Activated gamma-delta T cell treated with anti-CD3 and anti-CD28 coated beads, Interleukin-2, amount 50 U/mL, for 16 hours (primary cell): ENCODE measurements at regions not wholly inside any gene's neighbourhood (a gene's known extent, or its start where the extent isn't known, plus 50 kb on each side); places are given as distances from the start of the nearest gene placed in this dataset.

Experiments used
- DNase-seq: peaks from one replicate; pipeline ENCODE4 v3.0.0-alpha.2; 2020; ENCODE audit warnings: low read depth

GRCh38 chr14:98945611-98946570 lies 326.1 kb downstream of the BCL11B start:
- no peak for DNase-seq

- DNase-seq = no peak
These were observed 325.1 kb downstream of the BCL11B start for GRCh38 chr14:98946940-98947339.

DNA sequence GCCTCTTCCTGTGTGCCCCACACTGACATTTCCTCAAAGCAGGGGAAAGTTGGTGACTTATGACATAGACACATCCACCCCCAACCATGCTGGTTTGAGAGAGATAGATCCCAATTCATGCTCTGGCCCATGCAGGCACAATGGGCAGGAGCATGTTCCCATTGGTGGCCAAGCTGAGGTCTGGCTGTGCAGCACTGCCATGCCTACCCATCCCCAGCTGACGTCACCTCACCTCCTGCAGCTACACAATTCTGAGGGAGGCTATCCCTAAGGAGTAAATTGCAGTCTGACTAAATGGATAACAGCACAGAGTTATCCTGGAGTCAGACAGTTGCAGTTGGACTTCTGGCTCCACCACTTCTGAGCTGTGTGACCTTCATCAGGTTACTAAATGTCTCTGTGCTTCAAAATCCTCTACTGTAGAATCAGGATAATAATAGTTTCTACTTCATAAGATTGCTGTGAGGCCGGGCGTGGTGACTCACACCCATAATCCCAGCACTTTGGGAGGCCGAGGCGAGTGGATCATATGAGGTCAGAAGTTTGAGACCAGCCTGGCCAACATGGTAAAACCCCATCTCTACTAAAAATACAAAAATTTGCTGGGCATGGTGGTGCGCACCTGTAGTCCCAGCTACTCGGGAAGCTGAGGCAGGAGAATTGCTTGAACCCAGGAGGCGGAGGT lies 323.9 kb downstream of the BCL11B start:
- no peak for DNase-seq

- no peak for DNase-seq
These were observed 322.9 kb downstream of the BCL11B start for GRCh38 chr14:98949051-98949450.

DNA sequence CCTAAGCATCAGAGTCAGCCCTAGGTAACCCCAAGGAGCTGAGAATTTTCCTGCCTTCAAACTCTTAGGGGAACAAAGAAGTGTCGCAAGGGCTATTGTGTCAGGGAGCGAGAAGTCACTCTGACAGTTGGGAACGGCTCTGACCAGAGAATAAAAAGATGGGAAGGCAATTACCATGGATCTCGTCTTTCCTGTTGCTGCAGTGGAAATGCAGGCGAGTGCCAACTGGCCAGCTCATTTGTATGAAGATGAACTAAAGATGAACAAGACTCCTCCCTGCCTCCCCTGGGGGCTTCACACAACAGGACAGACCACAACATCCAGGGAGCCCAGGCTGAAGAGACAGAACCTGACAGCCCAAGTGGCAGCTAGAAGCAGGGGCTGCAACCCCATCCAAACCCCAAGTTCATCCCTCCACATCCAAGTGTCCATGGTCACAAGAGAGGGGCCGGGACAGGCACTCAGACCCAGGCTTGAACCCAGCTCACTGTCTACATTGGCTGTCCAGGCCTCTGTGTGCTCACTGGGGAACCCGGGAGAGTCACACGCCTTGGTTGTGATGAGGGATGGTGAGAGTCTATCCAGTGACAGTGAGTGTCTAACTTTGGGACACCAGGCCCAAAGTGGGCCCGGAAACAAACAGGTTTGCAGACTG lies 322.4 kb downstream of the BCL11B start:
- no peak for DNase-seq

DNA sequence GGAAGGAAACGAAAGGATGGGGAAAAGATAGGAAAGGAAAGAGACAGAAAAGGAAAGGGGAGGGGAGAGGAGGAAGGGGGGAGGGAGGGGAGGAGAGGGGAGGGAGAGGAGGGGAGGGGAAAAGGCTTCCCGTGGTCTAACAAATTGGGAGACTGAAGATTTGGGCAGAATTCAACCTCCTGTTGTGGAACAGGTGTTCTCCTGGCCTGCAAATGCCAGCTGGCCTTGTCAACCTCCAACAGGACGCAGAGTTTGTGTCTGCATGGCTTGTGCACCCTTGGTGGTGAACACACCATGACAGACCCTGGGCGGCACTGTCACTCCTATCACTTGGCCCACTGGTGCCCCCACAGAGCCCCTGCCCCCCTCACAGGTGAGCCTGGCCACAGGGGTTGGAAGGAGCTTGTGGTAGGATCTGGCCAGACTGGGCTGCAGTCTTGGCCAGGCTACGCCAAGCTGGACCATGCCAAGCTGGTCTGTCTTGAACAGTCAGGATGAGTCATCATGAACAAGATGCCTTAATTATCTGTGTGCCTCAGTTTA lies 321.6 kb downstream of the BCL11B start:
- no peak for DNase-seq

DNA sequence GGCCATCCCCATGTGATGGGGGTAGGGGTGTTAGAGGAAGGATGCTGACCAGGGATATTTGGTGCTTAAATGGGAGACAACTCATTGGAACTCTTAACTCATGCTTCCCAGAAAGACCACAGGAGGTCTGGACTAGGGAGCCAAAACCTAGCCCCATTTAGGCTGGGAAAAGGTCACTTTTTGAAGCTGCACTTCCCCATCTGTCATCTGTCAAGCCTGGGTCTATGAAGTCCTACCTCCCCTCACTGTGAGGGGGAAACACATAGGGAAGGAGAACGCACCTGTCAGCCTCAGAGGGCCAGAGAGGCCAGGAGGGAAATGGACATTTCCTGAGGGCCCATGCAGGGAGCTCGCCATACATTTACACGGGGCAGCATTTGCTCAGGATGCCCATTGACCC lies 321.0 kb downstream of the BCL11B start:
- no peak for DNase-seq

- no peak for DNase-seq
These were observed 320.4 kb downstream of the BCL11B start for GRCh38 chr14:98951521-98952152.

DNA sequence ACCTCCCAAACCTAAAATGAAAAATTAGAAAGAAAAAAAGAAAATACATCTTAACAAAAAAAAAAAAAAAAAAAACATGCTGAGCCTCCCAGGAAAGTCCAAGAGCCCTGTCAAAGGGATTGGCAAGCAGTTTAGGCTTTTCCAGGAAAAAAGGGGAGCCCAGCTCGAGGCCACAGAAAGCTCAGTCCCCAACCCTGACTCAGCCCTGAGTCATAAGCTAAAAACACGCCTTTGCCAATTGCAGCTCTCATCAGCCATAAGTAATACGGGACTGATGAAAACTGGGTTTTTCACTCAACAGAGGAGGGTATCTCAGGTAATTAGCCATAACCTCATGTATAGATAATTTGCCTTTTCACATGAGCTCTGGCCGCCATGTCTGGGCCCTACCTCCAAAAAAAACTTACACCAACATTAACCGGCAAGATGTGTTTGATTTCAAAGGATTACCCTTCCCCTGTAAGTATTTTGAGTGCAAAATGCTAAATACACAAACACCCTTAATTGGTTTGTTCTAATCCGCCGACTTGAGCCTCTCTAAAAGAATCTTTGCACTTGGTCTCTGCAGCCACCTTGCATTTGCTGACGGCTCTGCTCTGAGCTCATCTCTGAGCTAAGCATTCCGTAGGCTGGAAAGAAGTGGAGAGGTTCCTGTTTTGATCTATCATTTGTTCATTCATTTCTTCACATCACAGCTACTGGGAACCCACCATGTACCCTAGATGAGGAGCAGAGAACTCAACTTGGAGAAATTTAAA lies 319.2 kb downstream of the BCL11B start:
- no peak for DNase-seq

DNA sequence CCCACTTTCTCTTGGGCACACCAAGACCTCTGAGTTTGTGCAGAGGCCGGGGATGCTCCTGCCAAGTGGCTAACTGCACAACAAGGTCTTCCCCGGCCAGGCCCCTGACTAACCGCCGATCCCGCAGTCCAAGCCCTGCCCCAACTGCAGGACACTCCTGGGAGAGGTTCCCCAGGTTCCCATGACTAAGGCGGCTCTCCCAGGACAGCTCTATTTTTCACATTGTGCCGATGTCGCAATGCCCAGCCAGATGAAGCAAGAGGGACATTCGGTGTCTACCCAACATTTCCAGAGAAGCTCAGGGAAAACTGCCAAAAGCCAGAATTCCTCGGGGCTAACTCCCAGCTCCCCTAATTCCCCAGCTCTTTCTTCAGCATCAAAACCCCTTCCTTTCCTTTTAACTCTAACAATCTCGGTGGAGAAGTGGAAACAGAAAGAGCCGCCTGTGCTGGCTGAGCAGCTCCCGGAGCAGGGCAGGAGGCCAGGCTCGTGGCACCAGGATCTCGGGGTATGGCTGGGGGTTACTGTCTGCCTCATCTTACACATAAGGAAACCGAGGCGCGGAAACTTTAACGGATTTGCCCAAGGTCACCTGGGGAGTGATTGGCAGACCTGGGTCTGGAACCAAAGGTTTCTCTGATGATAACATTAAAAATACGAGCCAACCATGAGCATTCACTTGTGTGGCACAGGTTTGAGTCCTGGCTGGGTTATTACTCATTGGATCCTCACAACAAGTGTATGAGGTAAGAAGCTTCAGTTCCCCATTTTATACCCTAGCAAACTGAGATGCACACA lies 318.2 kb downstream of the BCL11B start:
- no peak for DNase-seq

DNA sequence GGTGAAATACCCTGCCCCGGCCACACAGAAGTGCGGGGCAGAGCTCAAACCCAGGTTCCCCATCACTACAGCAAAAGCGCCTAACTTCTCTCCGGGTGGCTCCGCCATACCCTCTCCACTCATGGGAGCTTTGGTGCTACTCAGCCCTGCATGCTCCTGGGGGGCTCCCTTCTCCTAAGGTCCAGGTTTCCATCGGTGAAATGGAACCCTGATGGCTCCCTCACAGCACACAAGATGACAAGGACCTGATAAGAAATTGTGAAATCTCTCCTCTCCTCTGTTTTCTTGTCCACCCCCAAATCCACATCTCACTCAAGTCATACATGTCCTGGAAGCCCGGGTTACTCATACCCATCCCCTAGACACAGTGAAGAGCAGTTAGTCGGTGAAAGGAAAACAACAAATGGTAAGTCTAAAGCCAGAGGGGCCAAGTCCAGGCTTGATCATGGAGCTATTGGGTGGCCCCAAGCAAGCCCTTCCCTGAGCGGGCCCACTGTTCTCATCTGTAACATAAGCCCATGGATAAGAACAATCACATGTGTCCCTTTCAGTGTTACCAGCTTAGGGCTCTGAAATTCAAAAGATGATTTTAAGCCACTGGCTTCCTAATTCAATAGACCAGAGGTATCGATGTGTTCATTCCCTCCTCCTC lies 317.5 kb downstream of the BCL11B start:
- DNase-seq = no peak

DNA sequence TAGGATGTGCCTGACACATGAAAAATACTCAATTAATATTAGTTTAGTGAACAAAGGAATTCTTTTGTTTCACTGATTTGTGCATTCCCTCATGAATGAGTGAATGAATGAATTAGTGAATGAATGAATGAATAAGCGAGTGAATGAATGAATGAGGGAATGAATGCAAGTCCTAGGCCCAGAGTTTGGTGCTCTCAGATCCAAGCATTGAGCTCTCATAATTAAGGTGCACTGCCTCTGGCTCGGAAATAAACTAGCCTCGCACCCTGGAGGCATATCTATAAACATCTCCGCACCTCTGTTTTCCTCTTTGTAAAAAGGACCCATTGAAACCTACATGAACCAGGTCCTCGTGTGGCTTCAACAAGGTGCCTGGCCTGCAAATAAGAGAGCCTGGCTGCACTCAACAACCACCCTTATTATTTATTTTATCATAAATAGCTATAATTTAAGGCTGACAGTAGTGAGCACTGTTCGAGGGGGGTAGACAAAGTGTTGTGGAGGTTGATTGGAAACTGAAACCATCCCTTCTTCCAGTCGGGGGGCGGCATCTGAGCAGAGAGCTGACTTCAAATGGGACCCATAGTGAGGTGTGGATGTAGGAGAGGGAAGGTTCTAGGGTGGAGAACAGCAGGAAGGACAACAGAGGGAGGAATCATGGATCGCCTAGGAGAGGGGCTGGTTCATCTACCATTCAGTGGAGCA lies 316.8 kb downstream of the BCL11B start:
- no peak for DNase-seq

GRCh38 chr14:98955741-98956070 lies 316.3 kb downstream of the BCL11B start:
- no peak for DNase-seq

DNA sequence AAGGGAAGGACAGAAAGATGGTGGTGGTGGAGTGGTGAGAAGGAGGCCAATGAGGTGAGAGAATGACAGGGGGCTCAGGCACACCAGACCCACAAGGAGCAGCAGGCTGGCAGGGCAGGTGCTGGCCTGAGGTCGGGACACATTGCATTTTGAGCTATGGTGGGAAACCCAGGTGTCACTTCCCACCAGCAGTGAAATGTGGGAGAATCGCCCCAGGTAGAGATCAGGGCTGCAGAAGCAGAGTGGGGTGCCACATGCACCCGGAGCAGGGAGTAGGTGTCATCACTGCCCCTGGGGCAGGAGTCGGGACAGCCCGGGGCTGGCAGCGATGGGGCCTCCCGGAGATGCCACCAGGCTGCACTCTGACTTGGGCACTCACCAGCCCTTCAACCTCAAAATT lies 315.8 kb downstream of the BCL11B start:
- DNase-seq = no peak

GRCh38 chr14:98956661-98957060 lies 315.3 kb downstream of the BCL11B start:
- no peak for DNase-seq

DNA sequence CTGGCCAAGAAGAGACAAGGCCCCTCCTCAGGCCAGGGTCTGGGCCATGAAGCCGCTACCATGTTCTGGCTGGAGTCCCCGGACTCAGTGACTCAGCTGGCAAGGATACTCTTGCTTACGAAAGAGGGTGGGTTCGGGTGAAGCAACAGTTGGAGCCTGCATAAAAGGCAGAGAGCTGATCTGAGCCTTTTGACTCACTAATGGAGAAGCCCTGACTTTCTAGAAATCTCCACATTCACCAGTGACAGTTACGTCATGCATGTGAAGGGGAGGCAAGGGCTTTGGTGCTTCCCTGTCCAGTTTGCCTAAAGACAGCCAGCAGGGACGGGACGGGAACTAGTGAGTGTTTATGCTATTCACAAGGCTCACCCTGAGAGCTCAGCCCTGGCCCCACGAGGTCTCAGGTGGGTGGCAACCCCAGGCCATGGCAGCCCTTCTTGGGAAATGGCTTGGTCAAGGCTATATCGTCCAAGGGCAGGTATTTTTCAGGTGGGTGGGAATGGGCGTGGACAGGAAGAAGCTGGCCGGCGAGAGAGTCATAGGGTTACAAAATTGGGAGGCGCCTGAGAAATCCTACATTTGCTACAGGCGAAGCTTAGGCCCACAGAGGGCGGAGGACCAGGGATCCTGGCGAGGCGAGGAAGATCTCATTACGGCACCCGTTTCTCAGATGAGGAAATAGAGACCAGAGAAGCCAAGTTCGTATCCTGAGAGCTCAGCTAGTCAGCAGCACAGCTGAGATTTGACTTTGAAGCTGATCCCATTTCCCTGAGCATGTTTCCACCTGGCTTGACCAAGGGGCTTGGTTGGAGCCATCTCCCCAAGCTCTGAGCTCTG lies 314.6 kb downstream of the BCL11B start:
- DNase-seq = no peak

DNA sequence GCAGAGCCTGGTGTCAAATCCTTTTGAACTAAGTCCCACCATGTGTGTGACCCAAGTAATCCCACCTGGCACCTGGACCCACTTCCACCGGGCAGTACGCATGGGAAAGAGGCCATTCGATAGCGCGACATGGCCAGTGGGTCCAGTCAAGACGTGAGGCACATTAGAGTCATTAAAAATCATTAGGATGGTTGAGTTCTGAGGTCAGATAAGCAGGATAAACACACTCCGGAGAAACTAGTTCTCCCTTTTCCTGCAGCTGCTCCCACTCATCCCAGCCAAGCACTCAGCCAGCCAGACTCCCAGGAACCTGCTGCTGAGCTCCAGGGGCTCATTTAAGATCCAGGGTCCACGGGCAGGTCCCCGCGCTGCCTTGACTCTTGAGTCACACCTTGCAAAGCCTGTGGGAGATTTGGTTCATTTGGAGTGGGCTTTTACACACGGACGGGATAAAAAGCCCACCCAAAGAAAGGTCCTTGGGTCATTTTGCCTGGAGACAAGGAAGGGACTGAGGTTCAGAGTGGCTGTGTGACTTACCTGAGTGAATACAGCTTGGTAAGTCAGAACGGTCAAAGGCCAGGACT lies 313.9 kb downstream of the BCL11B start:
- DNase-seq = no peak

- DNase-seq = no peak
These were observed 313.4 kb downstream of the BCL11B start for GRCh38 chr14:98958632-98959031.
